Pancreas (tissue), 10 donors: ENCODE measurements at regions not wholly inside any gene's neighbourhood (a gene's known extent, or its start where the extent isn't known, plus 50 kb on each side); places are given as distances from the start of the nearest gene placed in this dataset.

ENCODE experiments used
- ATAC-seq, 4 donors: fragments of 200-7000 bp; cut with Tn5 transposase; one replicate each; pipeline versions ENCODE4 v1.8.0 to v1.9.1; 2020; ENCODE audit warnings: mild to moderate bottlenecking in 4 of 4, moderate library complexity in 4 of 4
- DNase-seq, 6 donors: peaks; one replicate each; pipeline ENCODE4 v3.0.0-alpha.2; 2020
- FAIRE-seq: peaks from 2 replicates; lab custom pipeline; 2012; peaks lifted over from hg19 to GRCh38; lab: Jason Lieb, UNC
- H3K27ac ChIP-seq, 4 donors: fragments of 200-600 bp; sonication (generic); 1 replicate in 3 of 4; 2 replicates in 1 of 4; pipeline versions ENCODE4 v1.5.0 to v1.8.0; 2020
- H3K27me3 ChIP-seq, 4 donors: fragments of 200-600 bp; one replicate each; pipeline ENCODE4 v1.8.0; 2021
- H3K36me3 ChIP-seq, 3 donors: fragments of 200-600 bp; sonication (generic) in 1 of 3; one replicate each; pipeline versions ENCODE4 v1.5.0 to v1.8.0; 2020 to 2021
- H3K4me1 ChIP-seq, 3 donors: fragments of 200-600 bp; one replicate each; pipeline ENCODE4 v1.8.0; 2021
- H3K4me3 ChIP-seq, 4 donors: fragments of 200-600 bp; sonication (generic) in 2 of 4; one replicate each; pipeline versions ENCODE4 v1.5.0 to v1.8.0; 2020 to 2021
- H3K9me3 ChIP-seq, 4 donors: fragments of 200-600 bp; one replicate each; pipeline ENCODE4 v1.8.0; 2021
- CTCF ChIP-seq, 4 donors: fragments of 200-600 bp; sonication (generic) in 3 of 4; IDR thresholded peaks; one replicate each; pipeline versions ENCODE4 v1.5.0 to v1.8.0; 2021; ENCODE audit warnings: antibody characterized with exemption in 4 of 4
- WGBS, 2 donors: extraction: QIAGEN DNeasy Blood & Tissue Kit; methylation state at CpG; one replicate each; pipeline ENCODE4 v1.1.7; 2013; 5-methylcytosine and 5-hydroxymethylcytosine counted together
- intact Hi-C, 3 donors: fragments of 100-400 bp; cut with DNase I; formaldehyde crosslinking; loops; one replicate each; pipeline versions ENCODE4 v1.11.1 to v1.14.2; 2022
- donor health status: healthy with polysubstance abuse.
- donor health status: DM: no; HTN: no; CAD: no; lungs with moderate emphysema.
- donor health status: DM: no; HTN: no; CAD: no.
- donor health status: control.
- donor health status: control.
- donor health status: Bipolar disorder and iron deficiency.
- donor health status: DM: yes; HTN: yes; CAD: no.
- donor health status: DM: no; HTN: no; CAD: no.
- donor health status: DM: no; HTN: no; CAD: no.
- donor health status: DM: yes; HTN: yes; CAD: no.

GRCh38 chr20:22232923-22233322 is 351.4 kb downstream of the FOXA2 start:
- ATAC-seq = no peak
- H3K4me3 ChIP-seq = no peak overlapping the region
- no peaks in the 10 kb centered on the region for H3K36me3 ChIP-seq
- intact Hi-C loops = loop anchor here in 1 of 3 donors (10.0 kb wide), 1 partner anchor 62 kb away; no protein-coding TSS in a partner anchor
- H3K27me3 ChIP-seq = no peaks in the 10 kb centered on the region
- H3K9me3 ChIP-seq = no peaks in the 10 kb centered on the region
- no peak for DNase-seq
- no peaks in the 10 kb centered on the region for H3K4me1 ChIP-seq
- FAIRE-seq = no peak
- no peak for TF ChIP-seq CTCF (IDR thresholded peaks at IDR 0.05)
- no peak overlapping the region for H3K27ac ChIP-seq

GRCh38 chr20:22232473-22232872 is 351.9 kb downstream of the FOXA2 start:
- DNase-seq (no peak), ATAC-seq (no peak), FAIRE-seq (no peak)
- WGBS, 2 donors = 21 to 24% methylated on average over 9 of the region's 9 CpGs
- Histone ChIP-seq H3K9me3 (no peaks in the 10 kb centered on the region), H3K4me1 (no peaks in the 10 kb centered on the region), H3K27ac (no peak overlapping the region), H3K27me3 (no peaks in the 10 kb centered on the region), H3K36me3 (no peaks in the 10 kb centered on the region), H3K4me3 (no peak overlapping the region)
- no peak for TF ChIP-seq CTCF (IDR thresholded peaks at IDR 0.05)
- intact Hi-C loops = loop anchor here in 1 of 3 donors (10.0 kb wide), 1 partner anchor 62 kb away; no protein-coding TSS in a partner anchor

GRCh38 chr20:22226849-22227700 is 357.3 kb downstream of the FOXA2 start:
- DNase-seq (no peak), ATAC-seq (no peak), FAIRE-seq (no peak)
- WGBS, 2 donors = 48 to 53% methylated on average over 7 of the region's 7 CpGs
- Histone ChIP-seq H3K27me3 (no peaks in the 10 kb centered on the region), H3K9me3 (no peaks in the 10 kb centered on the region), H3K4me1 (no peaks in the 10 kb centered on the region), H3K27ac (no peak overlapping the region), H3K36me3 (no peaks in the 10 kb centered on the region), H3K4me3 (no peak overlapping the region)
- no peak for TF ChIP-seq CTCF (IDR thresholded peaks at IDR 0.05)
- intact Hi-C loops = loop anchor here in 1 of 3 donors (10.0 kb wide), 1 partner anchor 52 kb away; no protein-coding TSS in a partner anchor

- intact Hi-C loops = loop anchor here in 1 of 3 donors (10.0 kb wide), 1 partner anchor 48 kb away; no protein-coding TSS in a partner anchor
- FAIRE-seq (no peak), ATAC-seq (no peak), DNase-seq (no peak)
- TF ChIP-seq CTCF (IDR thresholded peaks at IDR 0.05) = no peak
- H3K9me3 ChIP-seq = no peaks in the 10 kb centered on the region
- no peaks in the 10 kb centered on the region for H3K27me3 ChIP-seq
- H3K27ac ChIP-seq = no peak overlapping the region
- 51 to 57% methylated on average over 3 of the region's 3 CpGs for WGBS, 2 donors
- no peaks in the 10 kb centered on the region for H3K4me1 ChIP-seq
- no peak overlapping the region for H3K4me3 ChIP-seq
- no peaks in the 10 kb centered on the region for H3K36me3 ChIP-seq
These were observed 361.1 kb downstream of the FOXA2 start for GRCh38 chr20:22223236-22223635.
